NCI-H1048 (cell line): ENCODE measurements at regions not wholly inside any gene's neighbourhood (a gene's known extent, or its start where the extent isn't known, plus 50 kb on each side); places are given as distances from the start of the nearest gene placed in this dataset.

Experiments used
- DNase-seq: peaks from one replicate; lab custom pipeline; 2025; lab: John Stamatoyannopoulos, UW

- no peak for DNase-seq
These were observed 51.3 kb upstream of the PTPN3 start for GRCh38 chr9:109549386-109549785.

DNA sequence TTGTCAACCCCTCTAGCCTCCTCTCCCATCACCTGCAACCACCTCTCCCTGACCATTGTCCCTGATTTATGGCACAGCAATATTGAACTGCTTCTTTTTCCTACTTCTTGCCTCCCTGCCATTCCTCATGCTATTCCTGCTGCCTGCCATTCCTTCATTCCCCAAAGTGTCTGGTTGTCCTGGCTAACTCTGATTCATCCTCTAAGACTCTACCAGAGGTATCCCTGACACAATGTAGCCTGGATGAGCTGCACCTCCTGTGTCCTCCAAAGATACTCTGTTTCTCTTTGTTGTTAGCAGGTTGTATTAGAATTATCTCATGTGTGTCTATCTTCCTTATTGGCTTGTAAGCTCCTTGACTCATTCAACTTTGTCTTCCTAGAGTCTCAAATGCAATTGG lies 53.5 kb upstream of the PTPN3 start:
- DNase-seq = no peak

DNA sequence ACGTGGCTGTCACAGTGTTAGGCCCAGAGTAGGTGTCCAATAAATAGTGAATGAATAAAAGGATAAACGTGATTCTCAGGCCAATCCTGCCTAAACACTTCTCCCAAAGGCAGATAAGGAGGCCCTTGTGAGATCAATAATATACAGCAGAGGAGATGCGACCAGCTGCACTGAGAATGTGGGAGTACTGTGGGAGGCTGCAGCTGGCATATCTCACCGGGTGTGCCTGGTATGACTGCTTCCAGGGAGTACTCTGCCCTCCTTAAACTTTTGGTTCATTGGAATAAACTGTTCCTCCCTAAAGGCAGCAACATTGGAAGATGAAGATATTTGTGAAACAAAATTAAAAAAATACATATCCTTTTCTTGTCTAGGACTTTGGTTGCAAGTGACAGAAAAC lies 57.1 kb upstream of the PTPN3 start:
- no peak for DNase-seq

DNA sequence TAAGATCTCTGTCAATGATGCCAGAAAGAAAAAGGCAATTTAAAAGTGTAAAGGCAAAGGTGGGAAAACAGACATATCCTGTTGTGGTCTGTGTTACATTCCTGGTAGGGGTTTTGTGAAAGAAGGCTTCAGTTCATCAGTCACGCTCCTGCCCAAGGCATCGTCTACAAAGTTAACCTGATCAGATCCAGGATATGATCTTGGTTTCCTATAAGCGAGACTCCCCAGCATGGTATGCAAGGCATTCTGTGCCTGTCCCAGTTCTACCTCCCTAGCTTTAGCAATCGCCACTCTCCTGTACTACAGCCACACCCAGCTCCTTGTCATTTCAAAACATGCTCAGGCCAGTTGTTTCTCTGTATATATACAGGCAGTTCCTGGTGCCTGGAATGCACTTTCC lies 58.0 kb upstream of the PTPN3 start:
- DNase-seq = no peak

DNA sequence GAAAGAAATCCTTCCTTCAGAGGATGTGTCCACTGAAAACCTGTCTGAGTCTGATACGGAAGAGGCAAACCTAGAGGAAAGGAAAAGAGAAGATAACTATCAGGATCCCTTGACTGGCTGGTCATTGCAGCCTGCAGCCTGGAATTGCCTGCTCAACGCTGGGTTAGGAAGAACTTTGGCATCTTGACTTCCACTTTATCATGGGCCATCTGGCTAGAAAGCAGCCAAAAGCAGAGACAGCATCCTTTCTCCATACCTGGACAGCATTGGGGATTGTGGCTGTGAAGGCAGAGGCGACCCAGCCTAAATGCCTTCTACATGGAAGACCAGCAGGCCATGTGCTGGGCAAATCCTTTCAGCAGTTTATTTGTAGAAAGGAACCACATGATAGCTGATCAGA lies 58.7 kb upstream of the PTPN3 start:
- no peak for DNase-seq

GRCh38 chr9:109557481-109557880 lies 59.4 kb upstream of the PTPN3 start:
- DNase-seq = no peak

GRCh38 chr9:109558718-109559151 lies 60.6 kb upstream of the PTPN3 start:
- DNase-seq = no peak

DNA sequence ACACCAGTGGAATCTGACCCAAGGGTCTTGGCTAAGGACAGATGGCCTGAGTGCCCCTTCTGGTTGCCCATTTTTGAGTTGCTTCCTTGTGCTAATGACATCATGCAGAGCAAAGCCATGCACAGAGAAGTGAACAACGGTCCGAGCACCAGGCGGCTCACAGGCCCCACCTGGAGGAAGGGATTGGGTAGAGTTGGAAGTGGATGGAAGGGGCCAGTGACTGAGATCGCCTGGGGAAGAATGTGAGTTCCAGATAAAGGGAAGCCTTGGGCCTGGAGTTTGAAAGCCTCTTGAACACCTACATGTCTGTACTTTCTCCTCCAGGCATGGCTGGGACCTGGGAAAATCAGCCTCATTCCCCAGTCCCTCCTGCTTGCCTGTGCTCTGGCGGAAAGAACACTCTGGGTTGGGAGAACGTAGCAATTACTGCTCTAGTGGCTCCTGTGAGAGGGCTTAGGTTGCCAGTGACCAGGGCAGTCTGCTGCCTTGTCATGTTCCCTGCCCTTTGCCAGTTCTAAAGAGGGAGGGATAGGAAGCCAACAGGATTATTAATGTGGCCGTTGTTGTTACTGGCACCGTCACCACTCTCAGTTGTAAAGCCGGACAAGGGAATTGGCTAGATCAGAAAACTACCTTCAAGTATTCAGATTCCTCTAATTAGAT lies 62.5 kb upstream of the PTPN3 start:
- no peak for DNase-seq

- no peak for DNase-seq
These were observed 63.0 kb upstream of the PTPN3 start for GRCh38 chr9:109561137-109561536.

- DNase-seq = no peak
These were observed 70.0 kb upstream of the PTPN3 start for GRCh38 chr9:109568089-109568488.

GRCh38 chr9:109568568-109569210 lies 70.6 kb upstream of the PTPN3 start:
- DNase-seq = no peak

DNA sequence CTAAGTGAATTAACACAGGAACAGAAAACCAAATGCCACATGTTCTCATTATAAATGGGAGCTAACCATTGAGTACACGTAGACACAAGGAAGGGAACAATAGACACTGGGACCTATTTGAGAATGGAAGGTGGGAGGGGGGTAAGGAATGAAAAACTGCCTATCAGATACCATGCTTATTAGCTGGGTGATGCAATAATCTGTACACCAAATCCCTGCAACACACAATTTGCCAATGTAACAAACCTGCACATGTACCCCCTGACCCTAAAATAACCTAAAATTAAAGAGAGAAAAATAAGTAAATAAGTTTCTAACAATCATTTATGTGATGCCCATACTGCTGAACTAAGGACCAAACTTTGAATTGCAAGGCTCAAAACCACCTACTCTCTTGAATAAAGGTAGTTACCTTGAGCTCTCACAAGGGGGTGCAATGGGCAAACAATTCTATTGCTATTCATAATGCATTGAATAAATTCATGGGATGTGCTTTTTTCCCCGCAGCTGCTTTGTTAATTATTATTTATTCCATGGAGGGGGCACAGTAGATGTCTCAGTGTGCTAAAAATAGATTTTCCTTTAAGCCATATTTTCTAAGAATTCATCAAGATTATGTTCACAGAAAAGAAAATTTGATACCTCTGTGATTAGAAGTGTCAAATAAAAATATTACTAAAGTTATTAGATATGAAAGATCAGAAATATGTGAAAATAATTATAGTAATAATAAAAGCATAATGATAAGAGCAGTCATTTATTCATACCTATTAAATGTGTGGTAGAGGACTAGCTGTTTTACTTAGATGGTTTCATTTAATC lies 76.2 kb upstream of the PTPN3 start:
- DNase-seq = no peak

DNA sequence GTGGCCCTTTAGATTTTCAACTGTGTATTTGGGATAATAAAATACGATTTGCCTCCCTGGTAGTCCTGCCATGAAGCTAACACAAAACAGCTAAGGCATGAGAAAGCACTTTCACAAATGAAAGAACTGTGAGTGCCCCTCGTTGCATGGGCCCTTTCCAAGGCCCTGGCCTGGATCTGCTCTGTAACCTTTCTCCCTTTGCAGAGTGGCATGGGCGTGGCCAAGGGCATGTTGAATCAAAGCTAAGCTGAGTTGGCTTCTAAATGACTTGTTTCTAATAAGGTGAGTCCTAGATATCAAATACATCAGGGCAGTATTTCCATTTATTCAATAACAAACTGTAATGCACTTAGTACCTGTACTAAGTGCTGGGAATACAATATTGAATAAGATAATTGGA lies 78.7 kb upstream of the PTPN3 start:
- no peak for DNase-seq

DNA sequence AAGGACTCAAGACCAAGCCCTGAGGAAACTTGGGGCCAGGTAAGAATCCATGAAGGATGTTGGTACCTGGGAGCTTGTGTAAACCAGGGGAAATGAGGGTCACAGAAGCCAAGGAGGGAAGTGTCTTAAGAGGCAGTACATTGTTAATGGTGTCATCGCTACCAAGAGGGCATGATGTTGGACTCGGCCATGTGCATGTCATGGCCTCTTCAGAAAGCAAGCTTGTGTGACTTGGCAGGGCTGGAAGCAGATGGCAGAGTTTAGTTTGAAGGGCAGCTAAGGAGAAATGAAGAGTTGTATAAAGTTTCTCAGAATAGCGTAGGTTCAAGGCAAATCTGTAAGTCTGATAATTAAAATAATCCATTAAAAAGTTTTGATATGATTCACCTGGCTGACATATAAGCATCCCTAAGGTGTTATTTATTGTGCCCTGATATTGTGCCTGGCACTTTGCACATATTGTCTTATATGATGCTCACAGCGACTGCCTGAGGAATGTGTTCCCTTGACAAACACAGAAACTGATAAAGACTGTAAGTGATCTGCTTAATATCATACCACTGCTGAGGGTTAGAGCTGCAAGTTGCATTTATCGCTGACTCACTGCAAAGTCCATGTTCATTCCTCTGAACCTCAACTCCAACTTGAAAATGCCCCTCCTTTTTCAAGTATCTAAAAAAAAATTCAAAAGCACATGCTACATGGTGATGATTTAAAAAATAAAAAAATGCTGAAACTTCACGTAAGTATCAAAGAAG lies 81.3 kb upstream of the PTPN3 start:
- no peak for DNase-seq

DNA sequence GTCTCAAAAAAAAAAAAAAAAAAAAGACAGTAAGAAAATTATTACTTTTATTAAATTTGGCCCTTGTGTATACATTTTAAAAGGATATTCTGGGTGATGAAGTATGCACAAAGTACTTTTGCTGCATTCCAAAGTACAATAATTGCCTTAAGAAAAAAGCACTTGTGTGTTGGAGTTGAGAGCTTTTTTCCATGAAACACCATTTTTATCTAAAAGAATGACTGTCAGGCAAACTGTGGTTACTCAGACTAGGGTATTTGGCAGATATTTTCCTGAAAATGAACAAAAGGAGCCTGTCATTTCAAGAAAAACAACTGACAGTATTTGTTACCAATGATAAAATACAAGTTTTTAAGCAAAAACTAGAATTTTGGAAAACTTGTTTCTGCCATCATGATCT lies 84.3 kb upstream of the PTPN3 start:
- no peak for DNase-seq

DNA sequence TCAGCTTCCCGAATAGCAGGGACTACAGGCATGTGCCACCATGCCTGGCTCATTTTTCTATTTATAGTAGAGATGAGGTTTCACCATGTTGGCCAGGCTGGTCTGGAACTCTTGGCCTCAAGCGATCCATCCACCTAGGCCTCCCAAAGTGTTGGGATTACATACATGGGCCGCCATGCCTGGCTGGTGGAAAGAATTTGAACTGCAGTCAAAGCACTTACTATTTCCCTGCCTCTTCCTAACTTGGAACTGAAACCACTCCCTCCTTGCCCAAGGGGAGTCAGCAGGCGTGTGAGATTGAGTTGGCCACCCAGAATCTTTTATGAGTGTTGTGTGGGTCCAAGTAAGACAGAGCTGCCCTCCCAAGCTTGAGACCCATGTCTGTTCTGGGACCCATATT lies 86.1 kb upstream of the PTPN3 start:
- no peak for DNase-seq

GRCh38 chr9:109585796-109586195 lies 87.7 kb upstream of the PTPN3 start:
- no peak for DNase-seq

- no peak for DNase-seq
These were observed 88.9 kb upstream of the PTPN3 start for GRCh38 chr9:109586993-109587392.

DNA sequence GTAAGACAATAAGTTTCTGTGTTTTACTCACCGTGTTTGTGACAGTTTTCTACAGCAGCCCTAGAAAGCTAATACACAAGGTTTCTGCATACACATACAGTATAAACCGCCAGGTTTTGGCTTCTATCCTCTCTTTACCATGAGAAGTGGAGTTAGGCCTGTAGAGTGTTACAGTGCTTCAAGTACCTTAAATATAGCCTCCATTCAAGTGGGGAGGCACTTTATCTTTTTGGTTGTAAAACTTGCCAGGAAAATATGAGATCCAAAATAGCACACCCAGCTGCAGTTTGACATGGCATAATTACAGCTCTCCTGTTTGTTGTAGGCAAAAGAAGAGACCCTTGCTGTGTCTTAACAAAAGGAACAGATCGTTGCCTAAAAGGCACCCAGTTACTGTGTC lies 90.3 kb upstream of the PTPN3 start:
- DNase-seq = no peak

- no peak for DNase-seq
These were observed 92.9 kb upstream of the PTPN3 start for GRCh38 chr9:109590966-109591365.

- no peak for DNase-seq
These were observed 93.6 kb upstream of the PTPN3 start for GRCh38 chr9:109591691-109592090.

GRCh38 chr9:109593612-109594011 lies 95.5 kb upstream of the PTPN3 start:
- no peak for DNase-seq

DNA sequence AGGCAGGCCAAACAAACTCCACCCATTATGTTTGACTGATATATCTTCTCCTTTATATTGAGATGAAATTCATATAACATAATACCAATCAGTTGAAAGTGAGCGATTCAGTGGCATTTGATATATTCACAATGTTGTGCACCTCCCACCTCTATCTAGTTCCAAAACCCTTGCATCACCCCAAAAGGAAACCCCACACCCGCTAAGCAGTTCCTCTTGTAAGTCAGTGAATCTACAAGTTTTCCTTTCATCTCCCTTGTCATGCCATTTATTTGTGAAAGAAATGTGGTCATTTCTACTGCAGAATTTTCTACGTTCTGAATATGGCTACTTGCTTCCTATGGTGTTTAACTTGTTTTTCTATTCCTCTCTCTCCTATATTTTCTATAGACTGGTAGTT lies 99.4 kb upstream of the PTPN3 start:
- no peak for DNase-seq
